ENCODE measurements at regions not wholly inside any gene's neighbourhood (a gene's known extent, or its start where the extent isn't known, plus 50 kb on each side); places are given as distances from the start of the nearest gene placed in this dataset.

GRCh38 chr14:84217066-84217465 is 1312.9 kb upstream of the FLRT2 start:
- TF ChIP-seq CTCF (IDR thresholded peaks at IDR 0.05) (no peak), ZFX (IDR thresholded peaks at IDR 0.05; ENCODE audit: borderline replicate concordance) (no peak)

All from 22Rv1 (cell line).